LNCAP (cell line): ENCODE measurements at regions not wholly inside any gene's neighbourhood (a gene's known extent, or its start where the extent isn't known, plus 50 kb on each side); places are given as distances from the start of the nearest gene placed in this dataset.

Experiments used
- TF ChIP-seq, protein P1 (sequence below): fragments of 450-650 bp; IDR thresholded peaks from 2 replicates; pipeline ENCODE4 v1.5.1; 2017; ENCODE audit warnings: mild to moderate bottlenecking

DNA sequence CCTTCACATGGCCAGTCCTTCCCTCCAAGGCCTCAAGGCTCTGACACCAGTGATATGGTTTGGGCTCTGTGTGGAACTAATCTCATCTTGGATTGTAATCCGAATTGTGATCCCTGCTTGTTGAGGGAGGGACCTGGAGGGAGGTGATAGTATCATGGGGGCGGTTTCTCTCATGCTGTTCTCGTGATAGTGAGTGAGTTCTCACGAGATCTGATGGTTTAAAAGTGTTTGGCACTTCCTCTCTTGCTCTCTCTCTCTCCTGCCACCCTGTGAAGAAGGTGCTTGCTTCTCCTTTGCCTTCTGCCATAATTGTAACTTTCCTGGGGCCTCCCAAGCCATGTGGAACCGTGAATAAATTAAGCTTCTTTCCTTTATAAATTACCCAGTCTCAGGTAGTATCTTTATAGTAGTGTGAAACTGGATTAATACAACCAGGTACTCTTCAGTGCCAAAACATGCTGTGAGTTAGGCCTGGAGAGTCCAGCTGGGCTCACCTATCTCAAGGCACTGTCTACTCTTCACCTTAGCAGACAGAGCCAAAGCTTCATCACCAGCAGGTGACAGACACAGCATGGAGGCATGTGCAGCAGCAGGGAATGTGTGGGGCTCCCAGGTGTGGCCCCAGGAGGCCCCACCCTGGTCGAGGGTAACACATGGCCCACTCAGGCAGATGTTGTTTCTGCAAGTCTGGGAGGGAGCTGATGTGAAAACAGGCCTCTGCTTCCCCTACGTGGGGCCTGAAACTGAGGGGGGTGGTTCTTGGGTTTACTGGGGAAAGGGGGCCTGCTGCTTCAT, 97.5 kb upstream of the CDYL start:
- TF ChIP-seq, protein P1, sequence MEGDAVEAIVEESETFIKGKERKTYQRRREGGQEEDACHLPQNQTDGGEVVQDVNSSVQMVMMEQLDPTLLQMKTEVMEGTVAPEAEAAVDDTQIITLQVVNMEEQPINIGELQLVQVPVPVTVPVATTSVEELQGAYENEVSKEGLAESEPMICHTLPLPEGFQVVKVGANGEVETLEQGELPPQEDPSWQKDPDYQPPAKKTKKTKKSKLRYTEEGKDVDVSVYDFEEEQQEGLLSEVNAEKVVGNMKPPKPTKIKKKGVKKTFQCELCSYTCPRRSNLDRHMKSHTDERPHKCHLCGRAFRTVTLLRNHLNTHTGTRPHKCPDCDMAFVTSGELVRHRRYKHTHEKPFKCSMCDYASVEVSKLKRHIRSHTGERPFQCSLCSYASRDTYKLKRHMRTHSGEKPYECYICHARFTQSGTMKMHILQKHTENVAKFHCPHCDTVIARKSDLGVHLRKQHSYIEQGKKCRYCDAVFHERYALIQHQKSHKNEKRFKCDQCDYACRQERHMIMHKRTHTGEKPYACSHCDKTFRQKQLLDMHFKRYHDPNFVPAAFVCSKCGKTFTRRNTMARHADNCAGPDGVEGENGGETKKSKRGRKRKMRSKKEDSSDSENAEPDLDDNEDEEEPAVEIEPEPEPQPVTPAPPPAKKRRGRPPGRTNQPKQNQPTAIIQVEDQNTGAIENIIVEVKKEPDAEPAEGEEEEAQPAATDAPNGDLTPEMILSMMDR, result no peak

DNA sequence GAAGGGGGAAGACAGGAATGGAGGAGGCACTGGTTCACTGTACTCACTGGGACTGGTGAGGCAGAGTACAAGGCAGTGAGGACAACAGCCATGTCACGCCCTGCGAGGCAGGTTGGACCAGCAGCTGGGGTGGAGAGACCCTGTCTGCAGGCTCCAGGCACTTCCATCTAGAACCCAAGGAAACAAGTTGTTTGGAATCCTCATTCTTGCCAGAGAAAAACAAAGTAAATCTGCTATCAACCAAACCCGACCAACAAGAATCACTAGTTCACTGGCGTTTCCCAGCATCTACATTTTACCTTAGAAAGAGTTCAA, 98.5 kb upstream of the CDYL start:
- TF ChIP-seq, protein P1, result no peak

DNA sequence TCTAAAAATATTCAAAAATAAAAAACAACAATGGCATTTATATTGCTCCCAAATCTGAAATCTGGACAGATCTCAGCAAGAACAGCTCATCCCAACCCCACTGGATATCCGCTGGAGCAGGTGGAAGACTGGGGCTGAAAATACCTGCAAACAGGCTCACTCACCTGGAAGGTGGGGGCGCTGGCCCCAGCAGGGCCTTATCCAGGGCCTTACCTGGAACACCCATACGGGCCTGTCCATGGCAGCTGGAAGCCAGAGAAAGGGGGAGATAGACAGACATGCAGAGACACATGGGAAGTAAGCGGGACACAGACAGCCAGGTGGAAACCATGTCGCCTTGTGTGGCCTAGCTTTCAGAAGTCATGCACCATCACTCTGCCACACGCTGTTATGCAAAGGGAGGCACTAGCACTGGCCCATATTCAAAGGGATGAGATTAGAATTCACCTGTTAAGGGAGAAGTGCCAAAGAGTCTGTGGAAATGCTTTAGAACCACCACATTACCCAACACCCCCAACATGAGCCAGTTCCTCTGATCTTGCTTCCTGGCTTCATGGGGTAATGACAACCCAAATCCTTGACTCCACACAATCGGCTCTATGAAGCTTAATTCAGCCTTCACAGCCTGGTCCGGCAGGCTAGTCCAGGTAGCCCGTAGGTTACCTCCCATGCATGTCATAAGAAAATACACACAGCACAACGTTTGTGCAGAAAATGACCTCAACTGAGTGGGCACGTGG, 99.0 kb upstream of the CDYL start:
- TF ChIP-seq, protein P1, result no peak

DNA sequence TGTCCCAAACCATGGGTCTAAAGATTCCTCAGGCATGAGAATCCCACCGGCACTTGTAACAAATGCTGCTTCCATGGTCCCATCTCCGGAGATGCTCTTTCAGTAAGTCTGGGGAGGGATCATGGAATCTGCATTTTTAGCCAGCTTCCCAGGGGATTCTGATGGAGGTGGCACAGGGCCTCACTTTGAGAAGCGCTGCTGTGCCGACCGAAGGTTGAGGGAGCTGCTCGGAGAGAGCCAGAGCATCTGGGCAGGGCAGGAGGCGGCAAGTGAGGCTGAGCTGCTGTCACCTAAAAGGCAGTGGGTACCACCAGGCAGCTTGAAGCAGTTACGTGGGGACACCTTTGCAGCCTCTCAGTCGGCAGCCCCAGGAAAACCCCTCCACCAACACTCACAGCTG, 100.2 kb upstream of the CDYL start:
- TF ChIP-seq, protein P1, result no peak

DNA sequence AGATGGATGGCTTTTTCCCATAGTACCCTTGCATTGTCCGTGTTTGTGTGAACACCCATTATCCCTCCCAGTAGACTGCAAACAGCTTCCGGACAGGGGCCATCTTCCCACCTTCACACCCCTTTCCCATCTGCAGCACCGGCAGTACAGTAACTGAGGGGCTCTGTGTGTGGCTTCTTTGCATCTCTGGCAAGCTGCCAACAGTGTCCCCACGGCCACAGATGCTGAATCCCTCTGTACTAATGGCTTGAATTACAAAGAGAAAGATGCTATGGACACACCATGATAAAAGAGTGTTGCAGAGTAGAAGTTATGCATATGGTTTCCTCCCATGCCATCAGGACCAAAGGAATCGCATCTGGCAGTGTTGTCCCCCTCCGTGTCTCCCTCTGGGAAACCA, 101.1 kb upstream of the CDYL start:
- TF ChIP-seq, protein P1, result no peak

DNA sequence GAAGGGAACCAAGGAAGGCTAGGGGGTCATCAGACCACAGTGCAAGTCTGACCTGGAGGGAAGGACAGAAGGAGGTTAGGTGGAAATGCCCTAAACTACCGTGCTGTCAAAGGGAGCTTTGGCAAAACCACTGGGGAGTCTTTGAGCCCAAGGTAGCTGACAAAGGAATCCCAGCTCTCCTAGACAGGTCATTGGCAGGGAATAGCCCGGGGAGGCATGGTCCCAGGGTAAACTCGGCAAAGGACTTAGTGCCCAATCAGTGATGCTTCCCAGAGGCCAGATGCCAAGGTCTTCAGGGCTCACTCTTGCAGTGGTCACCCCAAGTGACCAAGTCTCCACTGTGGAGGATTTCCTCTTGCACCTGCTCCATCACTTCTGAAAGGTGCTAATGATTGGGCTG, 102.3 kb upstream of the CDYL start:
- TF ChIP-seq, protein P1, result no peak

DNA sequence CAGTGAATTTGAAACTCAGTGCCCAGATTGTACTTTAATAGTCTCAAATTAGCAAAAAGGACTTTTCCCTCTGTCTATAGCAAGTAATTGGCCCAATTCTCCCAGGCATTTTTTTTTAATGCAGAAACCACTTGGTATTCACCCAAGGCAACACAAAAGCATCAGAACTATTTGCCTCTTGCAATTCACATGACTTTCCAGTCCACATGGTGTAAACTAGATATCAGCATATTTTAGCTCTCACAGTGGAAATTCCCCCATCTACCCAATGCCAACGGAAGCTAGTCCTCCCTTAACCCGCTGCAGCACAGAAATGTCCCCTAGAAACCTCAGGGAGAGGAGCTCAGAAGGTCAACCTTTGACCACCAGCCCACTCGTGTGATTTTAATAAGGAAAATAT, 103.4 kb upstream of the CDYL start:
- TF ChIP-seq, protein P1, result no peak
